ENCODE measurements at regions not wholly inside any gene's neighbourhood (a gene's known extent, or its start where the extent isn't known, plus 50 kb on each side); places are given as distances from the start of the nearest gene placed in this dataset.

GRCh38 chr7:148950806-148951205 lies 66.7 kb upstream of the EZH2 start:
- no peak for DNase-seq

- peak; percentile 44 for DNase-seq
Observed at GRCh38 chr7:148944935-148945934, 61.1 kb upstream of the EZH2 start.

GRCh38 chr7:148941598-148942275 lies 57.6 kb upstream of the EZH2 start:
- DNase-seq: peak; percentile 59

GRCh38 chr7:148940702-148941597 lies 56.9 kb upstream of the EZH2 start:
- DNase-seq: peak; percentile 81

DNA sequence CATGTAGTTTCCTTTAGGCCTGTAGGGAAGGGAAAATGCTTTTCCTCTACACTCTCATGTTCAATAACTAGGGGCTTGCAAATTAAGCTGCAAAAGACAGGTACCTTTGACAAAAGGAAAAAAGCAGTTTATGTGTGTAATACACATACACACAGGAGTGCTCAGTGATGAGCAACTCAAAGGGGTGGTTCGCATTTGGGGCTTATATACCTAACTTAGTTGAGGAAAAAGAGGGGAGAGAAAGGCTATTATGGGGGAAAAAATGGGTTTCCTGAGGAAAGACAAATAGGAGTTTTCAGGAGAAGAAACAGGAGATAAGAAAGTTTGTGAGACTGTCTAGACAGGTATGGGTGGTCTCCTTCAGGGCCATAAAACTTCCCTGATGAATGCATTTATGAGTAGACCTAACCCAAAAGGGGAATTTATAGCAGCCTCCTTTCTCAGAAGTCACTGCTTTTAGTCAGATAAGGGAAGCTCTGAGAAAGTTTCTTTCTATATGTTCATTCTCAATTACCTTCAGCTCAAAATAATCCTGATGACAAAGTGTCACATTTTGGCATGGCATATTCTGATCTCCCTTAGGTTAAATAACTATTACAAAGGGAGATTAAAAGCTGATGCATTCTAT lies 55.2 kb upstream of the EZH2 start:
- no peak for DNase-seq

GRCh38 chr7:148935451-148935850 lies 51.4 kb upstream of the EZH2 start:
- DNase-seq: no peak

Data from EL (cell line).